ENCODE measurements at regions not wholly inside any gene's neighbourhood (a gene's known extent, or its start where the extent isn't known, plus 50 kb on each side); places are given as distances from the start of the nearest gene placed in this dataset.

GRCh38 chr4:122555216-122555615 is 65.7 kb downstream of the IL21 start:
- no peak for DNase-seq (ENCODE audit: low read depth in 2 of 3, low spot score in 1 of 3)

- DNase-seq (ENCODE audit: low read depth in 2 of 3, low spot score in 1 of 3) = no peak
Observed at GRCh38 chr4:122553432-122553831, 67.4 kb downstream of the IL21 start.

- DNase-seq (ENCODE audit: low read depth in 2 of 3, low spot score in 1 of 3) = no peak
Observed at GRCh38 chr4:122552898-122553297, 68.0 kb downstream of the IL21 start.

- no peak for DNase-seq (ENCODE audit: low read depth in 2 of 3, low spot score in 1 of 3)
Observed at GRCh38 chr4:122548886-122549630, 71.8 kb downstream of the IL21 start.

GRCh38 chr4:122548452-122548851 is 72.4 kb downstream of the IL21 start:
- DNase-seq (ENCODE audit: low read depth in 2 of 3, low spot score in 1 of 3) = no peak

- no peak for DNase-seq (ENCODE audit: low read depth in 2 of 3, low spot score in 1 of 3)
Observed at GRCh38 chr4:122542411-122543236, 78.2 kb downstream of the IL21 start.

GRCh38 chr4:122541996-122542395 is 78.9 kb downstream of the IL21 start:
- DNase-seq (ENCODE audit: low read depth in 2 of 3, low spot score in 1 of 3) = no peak

GRCh38 chr4:122540838-122541237 is 80.0 kb downstream of the IL21 start:
- no peak for DNase-seq (ENCODE audit: low read depth in 2 of 3, low spot score in 1 of 3)

GRCh38 chr4:122539861-122540465 is 80.9 kb downstream of the IL21 start:
- DNase-seq (ENCODE audit: low read depth in 2 of 3, low spot score in 1 of 3) = no peak

- no peak for DNase-seq (ENCODE audit: low read depth in 2 of 3, low spot score in 1 of 3)
Observed at GRCh38 chr4:122537388-122538135, 81.0 kb upstream of the IL2 start.

- no peak for DNase-seq (ENCODE audit: low read depth in 2 of 3, low spot score in 1 of 3)
Observed at GRCh38 chr4:122536001-122536400, 79.5 kb upstream of the IL2 start.

- no peak for DNase-seq (ENCODE audit: low read depth in 2 of 3, low spot score in 1 of 3)
Observed at GRCh38 chr4:122534776-122535175, 78.3 kb upstream of the IL2 start.

GRCh38 chr4:122533841-122534240 is 77.3 kb upstream of the IL2 start:
- DNase-seq (ENCODE audit: low read depth in 2 of 3, low spot score in 1 of 3) = no peak

GRCh38 chr4:122532766-122533165 is 76.2 kb upstream of the IL2 start:
- no peak for DNase-seq (ENCODE audit: low read depth in 2 of 3, low spot score in 1 of 3)

- no peak for DNase-seq (ENCODE audit: low read depth in 2 of 3, low spot score in 1 of 3)
Observed at GRCh38 chr4:122531514-122531913, 75.0 kb upstream of the IL2 start.

- no peak for DNase-seq (ENCODE audit: low read depth in 2 of 3, low spot score in 1 of 3)
Observed at GRCh38 chr4:122531038-122531437, 74.5 kb upstream of the IL2 start.

GRCh38 chr4:122528879-122529278 is 72.4 kb upstream of the IL2 start:
- DNase-seq (ENCODE audit: low read depth in 2 of 3, low spot score in 1 of 3) = no peak

GRCh38 chr4:122525865-122526264 is 69.3 kb upstream of the IL2 start:
- no peak for DNase-seq (ENCODE audit: low read depth in 2 of 3, low spot score in 1 of 3)

GRCh38 chr4:122524176-122524575 is 67.7 kb upstream of the IL2 start:
- no peak for DNase-seq (ENCODE audit: low read depth in 2 of 3, low spot score in 1 of 3)

- no peak for DNase-seq (ENCODE audit: low read depth in 2 of 3, low spot score in 1 of 3)
Observed at GRCh38 chr4:122522944-122523343, 66.4 kb upstream of the IL2 start.

- DNase-seq (ENCODE audit: low read depth in 2 of 3, low spot score in 1 of 3) = no peak
Observed at GRCh38 chr4:122517345-122517744, 60.8 kb upstream of the IL2 start.
